H1 (cell line): ENCODE measurements at regions not wholly inside any gene's neighbourhood (a gene's known extent, or its start where the extent isn't known, plus 50 kb on each side); places are given as distances from the start of the nearest gene placed in this dataset.

Experiments
- CTCF ChIA-PET: fragments of 300-600 bp; sonication (Branson Sonifier 250); formaldehyde crosslinking; loops from one replicate; lab custom pipeline; 2021; ENCODE audit not compliant: partially characterized antibody; lab: Charles Lee
- POLR2A ChIA-PET: fragments of 300-600 bp; sonication (Branson Sonifier 250); formaldehyde crosslinking; loops from one replicate; lab custom pipeline; 2021; ENCODE audit warnings: inconsistent platforms; ENCODE audit not compliant: partially characterized antibody; lab: Charles Lee
- DNase-seq, 2 experiments: peaks; one replicate each; pipeline versions ENCODE4 v3.0.0 to v3.0.0-alpha.2; 2010 to 2022; ENCODE audit warnings: low spot score in 2 of 2, low read depth in 1 of 2, mixed read lengths in 1 of 2
- FAIRE-seq: peaks from 2 replicates; lab custom pipeline; 2011; peaks lifted over from hg19 to GRCh38; lab: Jason Lieb, UNC
- H2AFZ ChIP-seq: 2 replicates; pipeline ENCODE4 v1.8.1; 2012; ENCODE audit warnings: low read length, inconsistent platforms
- H2AK5ac ChIP-seq: 2 replicates; pipeline ENCODE4 v1.6.1; 2013; ENCODE audit warnings: low read depth, low read length
- H2BK120ac ChIP-seq: replicated peaks from 2 replicates; pipeline ENCODE3; 2013; ENCODE audit warnings: low read depth, low read length, inconsistent platforms
- H2BK12ac ChIP-seq: 2 replicates; pipeline ENCODE4 v1.6.1; 2013; ENCODE audit warnings: low read depth, low read length
- H2BK15ac ChIP-seq: 2 replicates; pipeline ENCODE4 v1.6.1; 2013; ENCODE audit warnings: low read length
- H2BK20ac ChIP-seq: 2 replicates; pipeline ENCODE4 v1.6.1; 2013; ENCODE audit warnings: low read length
- H2BK5ac ChIP-seq: 2 replicates; pipeline ENCODE4 v1.6.1; 2013; ENCODE audit warnings: low read depth, low read length
- H3K14ac ChIP-seq: 2 replicates; pipeline ENCODE4 v1.6.1; 2013; ENCODE audit warnings: inconsistent platforms; ENCODE audit not compliant: insufficient read length
- H3K18ac ChIP-seq: 2 replicates; pipeline ENCODE4 v1.6.1; 2013; ENCODE audit warnings: low read length; ENCODE audit errors: extremely low read depth
- H3K23ac ChIP-seq: 2 replicates; pipeline ENCODE4 v1.6.1; 2013; ENCODE audit warnings: inconsistent platforms; ENCODE audit not compliant: insufficient read length
- H3K23me2 ChIP-seq: 2 replicates; pipeline ENCODE4 v1.6.1; 2013; ENCODE audit warnings: low read depth, low read length
- H3K27ac ChIP-seq: 2 replicates; pipeline ENCODE4 v1.6.1; 2011; ENCODE audit warnings: low read depth, low read length, inconsistent platforms
- H3K27me3 ChIP-seq, 4 experiments: replicated peaks in 1 of 4; 1 replicate in 1 of 4; 2 replicates in 3 of 4; pipeline versions ENCODE4 v1.6.1 to v1.8.1; 2011 to 2013; ENCODE audit warnings: low read length in 3 of 4, mild to moderate bottlenecking in 3 of 4, inconsistent platforms in 2 of 4, mixed read lengths in 2 of 4, moderate library complexity in 1 of 4; ENCODE audit not compliant: control insufficient read depth in 3 of 4, insufficient read depth in 3 of 4; ENCODE audit errors: extremely low read depth in 1 of 4
- H3K36me3 ChIP-seq, 4 experiments: 2 replicates each; pipeline versions ENCODE4 v1.6.1 to v1.8.1; 2011 to 2013; ENCODE audit warnings: mild to moderate bottlenecking in 4 of 4, low read length in 3 of 4, moderate library complexity in 2 of 4, control low read depth in 1 of 4, inconsistent platforms in 1 of 4; ENCODE audit not compliant: insufficient read depth in 4 of 4, control insufficient read depth in 2 of 4
- H3K4ac ChIP-seq: replicated peaks from 2 replicates; pipeline ENCODE3; 2013; ENCODE audit warnings: low read length, low read depth, mixed read lengths, inconsistent platforms; ENCODE audit not compliant: insufficient read length
- H3K4me1 ChIP-seq, 4 experiments: replicated peaks in 1 of 4; 1 replicate in 1 of 4; 2 replicates in 3 of 4; pipeline versions ENCODE4 v1.6.1 to v1.8.1; 2011 to 2013; ENCODE audit warnings: low read length in 3 of 4, inconsistent platforms in 2 of 4, mixed read lengths in 1 of 4; ENCODE audit not compliant: insufficient read depth in 4 of 4, control insufficient read depth in 3 of 4
- H3K4me2 ChIP-seq, 2 experiments: 2 replicates each; pipeline versions ENCODE4 v1.6.1 to v1.8.1; 2011 to 2013; ENCODE audit warnings: low read depth in 2 of 2, low read length in 2 of 2, control low read depth in 1 of 2, inconsistent platforms in 1 of 2, mild to moderate bottlenecking in 1 of 2; ENCODE audit not compliant: insufficient read depth in 1 of 2
- H3K4me3 ChIP-seq, 4 experiments: fragments of 200-600, 300-600 bp in 1 of 4; sonication (generic), shearing (Covaris generic), sonication (Bioruptor Twin) in 1 of 4; 2 replicates each; pipeline versions ENCODE4 v1.5.1 to v1.8.1; 2011 to 2016; ENCODE audit warnings: low read length in 4 of 4, low read depth in 3 of 4, control low read depth in 2 of 4, inconsistent platforms in 2 of 4, mild to moderate bottlenecking in 2 of 4, mixed read lengths in 1 of 4, moderate library complexity in 1 of 4; ENCODE audit not compliant: insufficient read depth in 2 of 4; ENCODE audit errors: extremely low read depth in 1 of 4
- H3K56ac ChIP-seq: replicated peaks from 2 replicates; pipeline ENCODE3; 2013; ENCODE audit warnings: low read depth, mild to moderate bottlenecking, mixed read lengths, low read length, inconsistent platforms; ENCODE audit not compliant: insufficient read length
- H3K79me1 ChIP-seq: 2 replicates; pipeline ENCODE4 v1.6.1; 2013; ENCODE audit warnings: low read depth, low read length, control low read depth
- H3K79me2 ChIP-seq, 2 experiments: 2 replicates each; pipeline versions ENCODE4 v1.6.1 to v1.8.1; 2012 to 2013; ENCODE audit warnings: low read length in 2 of 2, mild to moderate bottlenecking in 2 of 2, inconsistent platforms in 1 of 2; ENCODE audit not compliant: insufficient read depth in 2 of 2, control insufficient read depth in 1 of 2
- H3K9ac ChIP-seq, 4 experiments: replicated peaks in 1 of 4; 1 replicate in 1 of 4; 2 replicates in 3 of 4; pipeline versions ENCODE4 v1.6.1 to v1.8.1; 2011 to 2013; ENCODE audit warnings: low read depth in 3 of 4, low read length in 3 of 4, control low read depth in 2 of 4, mild to moderate bottlenecking in 2 of 4, moderate library complexity in 2 of 4, inconsistent platforms in 1 of 4; ENCODE audit errors: extremely low read depth in 1 of 4
- H3K9me3 ChIP-seq, 2 experiments: 2 replicates each; pipeline versions ENCODE4 v1.6.1 to v1.8.1; 2012 to 2013; ENCODE audit warnings: mild to moderate bottlenecking in 2 of 2, moderate library complexity in 2 of 2, control low read depth in 1 of 2, inconsistent platforms in 1 of 2, low read depth in 1 of 2, low read length in 1 of 2, mixed read lengths in 1 of 2; ENCODE audit not compliant: insufficient read depth in 2 of 2
- H4K20me1 ChIP-seq, 2 experiments: replicated peaks in 1 of 2; 2 replicates each; pipeline versions ENCODE3 to v1.8.1; 2011 to 2013; ENCODE audit warnings: inconsistent platforms in 2 of 2, low read length in 2 of 2, mild to moderate bottlenecking in 1 of 2; ENCODE audit not compliant: insufficient read depth in 2 of 2, control insufficient read depth in 1 of 2
- H4K5ac ChIP-seq: 2 replicates; pipeline ENCODE4 v1.6.1; 2013; ENCODE audit warnings: low read length, low read depth, mixed read lengths, inconsistent platforms; ENCODE audit not compliant: insufficient read length
- H4K8ac ChIP-seq: 2 replicates; pipeline ENCODE4 v1.8.0; 2013; ENCODE audit warnings: mild to moderate bottlenecking, moderate library complexity, low read length, inconsistent platforms; ENCODE audit not compliant: insufficient read depth; ENCODE audit errors: extremely low read depth
- H4K91ac ChIP-seq: replicated peaks from 2 replicates; pipeline ENCODE3; 2013; ENCODE audit warnings: low read length, mixed read lengths, inconsistent platforms; ENCODE audit not compliant: insufficient read length
- CBX5 ChIP-seq: fragments of 300-800, 300-1000 bp; sonication (generic); IDR thresholded peaks from 2 replicates; pipeline ENCODE4 v1.7.1; 2016; ENCODE audit warnings: antibody characterized with exemption, low read length, low read depth
- HDAC2 ChIP-seq, 2 experiments: fragments of 300-600 bp in 1 of 2; sonication (generic) in 1 of 2; IDR thresholded peaks; 2 replicates each; pipeline ENCODE4 v1.6.1; 2011 to 2012; ENCODE audit warnings: low read depth in 2 of 2, low read length in 2 of 2, mild to moderate bottlenecking in 2 of 2, moderate library complexity in 2 of 2, borderline replicate concordance in 1 of 2, inconsistent platforms in 1 of 2
- KDM5A ChIP-seq: fragments of 200-600 bp; IDR thresholded peaks from 2 replicates; pipeline ENCODE4 v1.7.1; 2012; ENCODE audit warnings: mild to moderate bottlenecking, low read length, inconsistent platforms, mixed read lengths
- PHF8 ChIP-seq: fragments of 200-600 bp; sonication (generic); conservative IDR thresholded peaks from 2 replicates; pipeline ENCODE4 v1.7.1; 2012; ENCODE audit warnings: low read depth, mild to moderate bottlenecking, inconsistent platforms, low read length, moderate library complexity
- POLR2A ChIP-seq, 2 experiments: IDR thresholded peaks; 1 replicate in 1 of 2; 2 replicates in 1 of 2; pipeline ENCODE4 v1.6.1; 2011; ENCODE audit warnings: low read depth in 2 of 2, low read length in 2 of 2, mild to moderate bottlenecking in 2 of 2; ENCODE audit errors: control extremely low read depth in 1 of 2
- RAD21 ChIP-seq, 2 experiments: IDR thresholded peaks in 1 of 2; conservative IDR thresholded peaks in 1 of 2; 2 replicates each; pipeline ENCODE4 v1.6.1; 2011; ENCODE audit warnings: low read depth in 2 of 2, low read length in 2 of 2, improper control_type of control experiment in 1 of 2, inconsistent platforms in 1 of 2, mild to moderate bottlenecking in 1 of 2, moderate library complexity in 1 of 2
- SRF ChIP-seq: IDR thresholded peaks from 2 replicates; pipeline ENCODE4 v1.6.1; 2011; ENCODE audit warnings: mild to moderate bottlenecking, low read depth, low read length, moderate library complexity
- TAF1 ChIP-seq: IDR thresholded peaks from 2 replicates; pipeline ENCODE4 v1.6.1; 2011; ENCODE audit warnings: mild to moderate bottlenecking, low read depth, low read length
- TEAD4 ChIP-seq: IDR thresholded peaks from 2 replicates; pipeline ENCODE4 v1.6.1; 2012; ENCODE audit warnings: low read depth, low read length, inconsistent platforms, mixed read lengths
- ZNF274 ChIP-seq: IDR thresholded peaks from 2 replicates; pipeline ENCODE4 v1.7.0; 2012; ENCODE audit warnings: low read length, borderline replicate concordance; ENCODE audit errors: extremely low read depth

DNA sequence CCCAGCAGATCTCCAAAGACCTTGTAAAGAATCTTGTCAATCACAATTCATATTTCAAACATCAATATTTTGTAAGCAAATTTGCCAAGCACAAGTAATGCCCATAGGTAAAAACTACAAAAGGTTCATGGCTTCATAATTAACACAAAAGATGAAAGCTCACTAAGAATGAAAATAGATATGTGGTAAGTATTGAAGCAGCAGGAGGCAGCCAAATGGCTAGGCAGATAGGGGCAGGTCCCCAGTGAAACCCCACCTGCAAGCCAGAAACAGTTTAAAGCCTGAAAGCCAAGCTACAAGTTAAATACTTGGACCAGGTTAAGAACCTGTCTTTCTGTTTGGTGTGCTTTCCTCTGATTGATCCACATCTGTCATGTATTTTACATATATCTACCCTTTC lies 942.6 kb upstream of the SPRY2 start:
- POLR2A ChIA-PET = no interaction called here
- Histone ChIP-seq H4K20me1 (no peaks in the 10 kb centered on the region), H3K36me3 (no peaks in the 10 kb centered on the region), H2BK5ac (no peak overlapping the region), H2BK120ac (no peak overlapping the region), H2BK15ac (no peak overlapping the region), H3K4ac (no peak overlapping the region), H3K18ac (no peak overlapping the region), H2AK5ac (no peak overlapping the region), H3K9me3 (no peaks in the 10 kb centered on the region), H3K4me2 (no peak overlapping the region), H2AFZ (no peak overlapping the region), H3K79me1 (no peaks in the 10 kb centered on the region), H3K27me3 (no peaks in the 10 kb centered on the region), H3K56ac (no peak overlapping the region), H3K4me1 (no peaks in the 10 kb centered on the region), H4K5ac (no peak overlapping the region), H2BK12ac (no peak overlapping the region), H3K23ac (no peak overlapping the region), H3K79me2 (no peaks in the 10 kb centered on the region), H3K4me3 (no peak overlapping the region), H4K91ac (no peak overlapping the region), H3K27ac (no peak overlapping the region), H3K9ac (no peak overlapping the region), H4K8ac (no peak overlapping the region), H3K14ac (no peak overlapping the region), H3K23me2 (no peaks in the 10 kb centered on the region), H2BK20ac (no peak overlapping the region)
- FAIRE-seq (no peak), DNase-seq (no peak)
- CTCF ChIA-PET = interaction anchor here (0.7 kb wide), 1 partner anchor 13 kb away, joined by 3 read pairs; no protein-coding TSS in a partner anchor
- TF ChIP-seq RAD21 (IDR thresholded peaks at IDR 0.05 in 1 of 2, conservative IDR thresholded peaks at IDR 0.05 in 1 of 2; ENCODE audit: low read depth in 2 of 2, low read length in 2 of 2) (no peak), TAF1 (no peak), CBX5 (no peak), ZNF274 (no peak), HDAC2 (IDR thresholded peaks at IDR 0.05; ENCODE audit: borderline replicate concordance in 1 of 2, low read depth in 2 of 2, low read length in 2 of 2) (no peak), SRF (no peak), PHF8 (no peak), POLR2A (IDR thresholded peaks at IDR 0.05; ENCODE audit: control extremely low read depth in 1 of 2, low read depth in 2 of 2, low read length in 2 of 2) (no peak), TEAD4 (no peak), KDM5A (no peak)
